Omental fat pad (tissue), 3 donors: ENCODE measurements at regions not wholly inside any gene's neighbourhood (a gene's known extent, or its start where the extent isn't known, plus 50 kb on each side); places are given as distances from the start of the nearest gene placed in this dataset.

Experiments
- ATAC-seq: fragments of 150-250 bp; one replicate; pipeline ENCODE4 v1.9.1; 2016; ENCODE audit warnings: mild to moderate bottlenecking, moderate library complexity; ENCODE audit not compliant: low FRiP score
- DNase-seq: peaks from one replicate; pipeline ENCODE4 v3.0.0-alpha.2; 2019; ENCODE audit warnings: low spot score
- TF ChIP-seq, protein P1 (sequence below), 3 donors: fragments of 450-650 bp; IDR thresholded peaks; one replicate each; pipeline ENCODE4 v1.5.1; 2016 to 2017; ENCODE audit warnings: antibody characterized with exemption in 3 of 3, mild to moderate bottlenecking in 3 of 3, moderate library complexity in 2 of 3

DNA sequence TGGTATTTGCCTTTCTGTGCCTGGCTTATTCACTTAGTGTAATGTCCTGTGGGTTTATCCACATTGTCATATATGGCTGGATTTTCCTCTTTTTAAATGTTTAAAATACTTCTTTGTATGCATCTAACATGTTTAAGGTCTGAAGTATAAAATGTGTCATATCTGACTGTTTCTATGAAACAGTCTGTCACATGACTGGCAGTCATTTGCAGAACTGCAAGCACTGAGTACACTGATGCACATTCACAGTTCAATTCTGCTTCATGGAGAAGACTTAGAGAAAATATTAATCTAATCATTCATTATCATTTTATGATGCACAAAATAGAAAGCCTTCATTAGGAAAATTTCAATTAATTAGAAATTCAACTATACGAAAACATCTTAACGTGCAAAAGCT, 119.7 kb upstream of the PRSS58 start:
- ATAC-seq (no peak), DNase-seq (no peak)
- TF ChIP-seq, protein P1, sequence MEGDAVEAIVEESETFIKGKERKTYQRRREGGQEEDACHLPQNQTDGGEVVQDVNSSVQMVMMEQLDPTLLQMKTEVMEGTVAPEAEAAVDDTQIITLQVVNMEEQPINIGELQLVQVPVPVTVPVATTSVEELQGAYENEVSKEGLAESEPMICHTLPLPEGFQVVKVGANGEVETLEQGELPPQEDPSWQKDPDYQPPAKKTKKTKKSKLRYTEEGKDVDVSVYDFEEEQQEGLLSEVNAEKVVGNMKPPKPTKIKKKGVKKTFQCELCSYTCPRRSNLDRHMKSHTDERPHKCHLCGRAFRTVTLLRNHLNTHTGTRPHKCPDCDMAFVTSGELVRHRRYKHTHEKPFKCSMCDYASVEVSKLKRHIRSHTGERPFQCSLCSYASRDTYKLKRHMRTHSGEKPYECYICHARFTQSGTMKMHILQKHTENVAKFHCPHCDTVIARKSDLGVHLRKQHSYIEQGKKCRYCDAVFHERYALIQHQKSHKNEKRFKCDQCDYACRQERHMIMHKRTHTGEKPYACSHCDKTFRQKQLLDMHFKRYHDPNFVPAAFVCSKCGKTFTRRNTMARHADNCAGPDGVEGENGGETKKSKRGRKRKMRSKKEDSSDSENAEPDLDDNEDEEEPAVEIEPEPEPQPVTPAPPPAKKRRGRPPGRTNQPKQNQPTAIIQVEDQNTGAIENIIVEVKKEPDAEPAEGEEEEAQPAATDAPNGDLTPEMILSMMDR (IDR thresholded peaks at IDR 0.05): no peak

DNA sequence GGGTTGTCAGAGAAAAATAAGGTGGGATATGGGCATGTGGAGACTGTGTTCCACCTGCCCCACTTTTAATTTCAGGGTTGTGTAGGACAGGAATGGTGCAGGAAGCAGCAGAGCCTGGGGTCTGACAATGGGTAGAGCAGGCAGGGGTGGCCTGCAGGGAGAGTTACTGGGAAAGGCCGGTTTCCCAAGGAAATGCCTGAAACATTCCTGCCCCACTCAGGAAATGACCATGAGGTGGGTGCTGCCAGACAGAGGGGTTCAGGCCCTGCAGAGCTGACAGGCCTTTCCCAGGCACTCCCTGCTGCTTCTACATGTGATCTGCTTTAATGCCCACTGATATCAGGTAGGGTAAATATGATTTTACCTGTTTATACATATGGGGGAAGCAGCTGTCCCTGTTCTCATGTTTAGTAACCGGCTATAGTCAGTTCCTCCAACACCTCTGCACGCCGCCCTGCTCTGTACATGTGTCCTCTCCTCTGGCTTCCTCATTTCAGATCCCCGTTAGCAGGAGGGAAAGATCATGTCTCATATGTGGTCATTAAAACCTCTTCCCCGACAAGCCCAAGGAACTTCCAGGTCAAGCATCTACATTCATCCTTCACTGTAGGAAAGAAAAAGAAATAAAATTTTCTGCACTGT, 118.6 kb upstream of the PRSS58 start:
- DNase-seq: no peak
- TF ChIP-seq, protein P1 (IDR thresholded peaks at IDR 0.05): no peak
- ATAC-seq: no peak

DNA sequence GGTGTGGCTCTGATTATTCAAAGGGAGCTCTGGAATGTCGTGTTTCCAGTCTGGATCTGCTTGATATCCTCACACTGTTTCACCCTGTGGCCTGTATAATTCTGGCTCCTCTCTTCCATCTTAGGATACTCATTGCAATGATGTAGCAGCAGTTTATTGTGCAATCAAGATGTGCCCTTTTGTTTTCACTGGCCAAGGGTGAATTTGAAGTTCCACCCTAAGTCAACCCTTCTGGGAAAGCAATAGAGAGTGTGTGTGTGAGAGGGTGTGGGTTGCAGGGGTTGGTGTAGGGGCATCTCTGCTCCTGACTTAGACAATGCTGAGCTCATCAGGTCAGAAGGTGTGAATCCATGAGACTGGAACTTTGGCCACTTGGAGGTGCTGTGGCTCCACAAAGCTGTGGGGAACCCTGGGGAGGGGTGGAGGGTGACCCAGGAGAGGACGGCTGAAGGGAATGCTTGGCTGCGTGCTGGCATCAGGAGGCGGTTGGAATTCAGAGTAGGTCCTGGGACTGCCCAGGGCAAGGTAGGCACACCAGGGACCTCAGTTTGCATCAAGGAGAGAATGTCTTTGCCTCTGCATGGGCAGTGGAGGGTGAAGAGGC, 118.0 kb upstream of the PRSS58 start:
- TF ChIP-seq, protein P1 (IDR thresholded peaks at IDR 0.05): no peak
- DNase-seq: no peak
- ATAC-seq: no peak

DNA sequence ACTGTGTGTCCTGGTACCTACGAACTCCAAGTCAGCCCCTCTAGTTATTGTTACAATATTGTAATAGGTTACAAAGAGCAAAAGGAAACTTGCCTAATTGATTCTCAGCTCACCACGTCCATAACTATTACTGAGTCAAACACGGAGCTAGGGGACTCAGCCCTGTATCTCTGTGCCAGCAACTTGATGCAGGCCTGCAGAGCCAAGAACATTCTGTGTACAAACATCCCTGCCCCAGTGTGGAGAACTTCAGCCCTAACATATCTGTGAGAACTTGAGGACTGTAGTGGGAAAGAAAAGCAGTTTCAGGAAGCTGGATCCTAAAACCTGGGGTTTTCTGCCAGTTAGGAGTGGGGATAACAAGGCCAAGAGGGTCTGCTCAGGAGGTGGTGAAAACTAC, 114.9 kb upstream of the PRSS58 start:
- DNase-seq: no peak
- no peak for ATAC-seq

DNA sequence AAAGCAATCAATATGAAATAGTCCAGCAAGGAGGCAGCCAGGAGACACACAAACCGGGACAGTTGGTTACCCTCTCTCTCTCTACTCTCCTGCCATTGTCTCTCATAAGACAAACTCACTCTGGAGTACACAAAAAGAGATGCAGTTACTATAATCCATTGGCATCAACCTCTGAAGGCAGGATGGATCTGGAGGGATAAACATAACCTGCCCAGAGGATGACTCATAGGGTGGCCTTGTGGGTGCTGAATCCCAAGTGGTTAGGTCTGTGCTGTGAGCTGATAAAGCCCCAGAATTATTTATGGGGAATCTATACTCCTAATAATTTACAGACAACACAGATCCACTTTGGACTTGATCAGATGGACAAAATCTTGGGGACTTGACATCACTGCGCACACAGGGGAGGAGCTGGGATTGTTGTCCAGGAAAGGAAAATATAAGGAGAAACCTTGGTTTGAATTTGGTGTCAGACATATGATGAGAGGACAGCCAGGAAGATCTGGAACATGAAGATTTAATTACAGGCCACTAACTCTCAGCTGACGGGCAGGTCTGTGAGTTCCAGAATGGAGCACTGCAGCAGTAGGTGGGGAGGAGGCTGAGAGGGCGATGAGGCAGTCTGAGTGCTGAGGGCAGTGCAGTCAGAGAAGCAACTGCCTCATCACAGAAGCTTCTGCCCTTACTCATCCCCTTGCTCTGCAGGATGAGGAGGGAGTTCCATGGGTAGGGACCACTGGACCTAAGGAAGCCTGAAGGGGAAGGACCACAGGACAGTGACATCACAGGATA, 113.9 kb upstream of the PRSS58 start:
- no peak for DNase-seq
- no peak for ATAC-seq
- TF ChIP-seq, protein P1 (IDR thresholded peaks at IDR 0.05): no peak

More for the DNA sequence above, 114.9 kb upstream of the PRSS58 start:
- TF ChIP-seq, protein P1 (IDR thresholded peaks at IDR 0.05): no peak

DNA sequence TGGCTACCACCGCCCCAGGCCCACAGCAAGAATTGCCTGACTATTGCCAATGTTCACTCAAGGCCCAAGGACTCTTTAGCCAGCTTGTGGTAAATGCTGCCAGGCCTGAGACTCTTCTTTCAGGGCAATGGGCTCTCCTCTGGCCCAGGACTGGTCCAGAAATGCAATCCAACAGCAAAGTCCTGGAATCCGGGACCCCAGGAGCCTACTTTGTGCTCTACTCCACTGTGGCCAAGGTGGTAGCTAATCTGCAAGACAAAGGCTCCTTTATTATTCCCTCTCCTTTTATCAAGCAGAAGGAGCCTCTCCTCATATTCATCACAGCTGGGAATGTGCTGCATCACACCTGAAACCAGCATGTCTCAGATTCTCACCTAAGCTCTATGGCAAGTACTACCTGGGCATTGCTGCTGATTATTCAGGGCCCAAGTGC, 107.6 kb upstream of the PRSS58 start:
- TF ChIP-seq, protein P1 (IDR thresholded peaks at IDR 0.05): no peak
- ATAC-seq (no peak), DNase-seq (no peak)
